ENCODE measurements at regions not wholly inside any gene's neighbourhood (a gene's known extent, or its start where the extent isn't known, plus 50 kb on each side); places are given as distances from the start of the nearest gene placed in this dataset.

- Histone ChIP-seq H3K4me3 (ENCODE audit: low read length in 2 of 2) (no peak overlapping the region), H3K36me3 (ENCODE audit: insufficient read depth, low read length) (no peaks in the 10 kb centered on the region), H3K27me3 (ENCODE audit: insufficient read depth, low read length) (no peaks in the 10 kb centered on the region), H3K4me1 (ENCODE audit: insufficient read depth, low read length) (no peaks in the 10 kb centered on the region), H3K9me3 (ENCODE audit: control insufficient read depth in 1 of 2, low read length in 2 of 2) (no peaks in the 10 kb centered on the region), H3K27ac (ENCODE audit: low read depth, low read length) (no peak overlapping the region)
- Mint-ChIP-seq H3K4me3 (no peak overlapping the region), H3K36me3 (no peaks in the 10 kb centered on the region), H3K27ac (no peak overlapping the region), H3K9me3 (peaks cover 0 to 3% (median 0%) of the 10 kb centered on the region in 8 donors), H3K27me3 (peaks cover 2 to 10% of the 10 kb centered on the region in 2 donors), H3K4me1 (peaks cover 0 to 8% (median 5%) of the 10 kb centered on the region in 4 donors)
- ChIA-PET POLR2A (ENCODE audit: partially characterized antibody) (no interaction called here), CTCF (ENCODE audit: partially characterized antibody) (no interaction called here)
- intact Hi-C loops (cut with micrococcal nuclease): no loop called here
- no peak for DNase-seq
These were observed 205.1 kb upstream of the STARD13 start for GRCh38 chr13:33490461-33491327.

DNA sequence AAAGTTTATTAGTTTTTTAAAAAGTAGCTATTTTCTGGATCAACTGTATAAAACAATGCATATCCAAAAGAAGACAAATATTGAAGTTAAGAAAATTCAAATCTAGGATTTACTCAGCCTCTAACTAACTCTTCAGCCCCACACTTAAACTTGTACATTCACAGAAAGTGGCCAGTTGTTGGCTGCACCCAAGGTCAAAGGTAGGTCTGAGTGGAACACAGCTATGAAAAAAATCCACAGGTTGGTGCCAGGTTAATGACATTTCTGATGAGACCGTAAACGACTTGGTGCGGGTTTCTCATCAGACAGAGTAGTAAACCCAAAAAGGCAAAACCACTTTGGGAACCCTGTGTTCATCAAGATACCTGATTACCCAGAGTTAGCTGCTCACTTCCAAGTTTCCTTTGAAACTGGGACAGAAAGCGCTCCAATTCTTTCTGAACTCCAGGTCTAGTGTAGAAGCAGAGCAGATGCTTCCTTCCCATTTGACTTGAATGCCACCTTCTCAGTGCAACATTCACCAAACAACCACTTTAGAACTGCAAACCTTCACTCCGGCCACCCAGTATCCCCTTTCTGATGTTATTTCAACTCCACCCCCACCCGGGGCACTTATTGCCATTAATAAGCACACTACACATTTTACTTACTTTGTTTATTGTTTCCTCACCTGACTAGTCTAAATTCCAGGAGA, 208.3 kb upstream of the STARD13 start:
- no peaks in the 10 kb centered on the region for H3K9me3 Mint-ChIP-seq
- POLR2A ChIA-PET (ENCODE audit: partially characterized antibody): no interaction called here
- no peaks in the 10 kb centered on the region for H3K9me3 ChIP-seq (ENCODE audit: control insufficient read depth in 1 of 2, low read length in 2 of 2)
- no peaks in the 10 kb centered on the region for H3K36me3 ChIP-seq (ENCODE audit: insufficient read depth, low read length)
- H3K4me3 Mint-ChIP-seq: no peak overlapping the region
- peaks cover 0 to 6% of the 10 kb centered on the region in 2 donors for H3K27me3 Mint-ChIP-seq
- H3K4me1 Mint-ChIP-seq: peaks cover 0 to 5% (median 0%) of the 10 kb centered on the region in 4 donors
- H3K27ac Mint-ChIP-seq: no peak overlapping the region
- CTCF ChIA-PET (ENCODE audit: partially characterized antibody): no interaction called here
- DNase-seq: no peak
- intact Hi-C loops (cut with micrococcal nuclease): no loop called here
- no peak overlapping the region for H3K4me3 ChIP-seq (ENCODE audit: low read length in 2 of 2)
- no peaks in the 10 kb centered on the region for H3K27me3 ChIP-seq (ENCODE audit: insufficient read depth, low read length)
- no peak overlapping the region for H3K27ac ChIP-seq (ENCODE audit: low read depth, low read length)
- no peaks in the 10 kb centered on the region for H3K4me1 ChIP-seq (ENCODE audit: insufficient read depth, low read length)
- no peaks in the 10 kb centered on the region for H3K36me3 Mint-ChIP-seq

DNA sequence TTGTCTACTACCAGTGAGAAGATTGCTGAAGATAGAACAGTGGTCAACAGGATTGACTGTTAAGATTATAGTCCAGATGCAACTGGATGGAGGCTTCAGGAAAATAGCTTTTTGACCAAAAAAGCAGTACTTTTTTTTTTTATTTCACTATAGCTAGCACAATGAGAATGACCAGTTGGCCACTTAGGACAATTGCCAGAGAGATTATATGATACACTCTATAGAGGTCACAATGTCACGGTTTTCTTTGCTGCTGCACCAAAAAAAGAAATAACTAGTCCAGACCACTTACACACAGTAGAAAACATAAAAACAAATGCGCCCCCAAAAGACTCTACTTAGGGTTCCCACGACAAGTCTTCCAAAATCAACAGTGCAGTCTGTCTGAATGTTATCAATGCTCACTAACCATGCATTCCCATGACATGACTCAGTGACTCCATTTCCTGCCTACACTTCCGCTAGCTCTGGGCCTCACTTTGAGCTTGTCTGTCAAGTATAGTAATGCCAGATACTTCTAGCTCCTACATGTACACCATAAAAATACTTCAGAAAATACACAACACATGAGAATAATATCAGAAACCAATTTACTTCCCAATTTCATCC, 209.1 kb upstream of the STARD13 start:
- Histone ChIP-seq H3K27ac (ENCODE audit: low read depth, low read length) (no peak overlapping the region), H3K9me3 (ENCODE audit: control insufficient read depth in 1 of 2, low read length in 2 of 2) (no peaks in the 10 kb centered on the region), H3K4me3 (ENCODE audit: low read length in 2 of 2) (no peak overlapping the region), H3K36me3 (ENCODE audit: insufficient read depth, low read length) (no peaks in the 10 kb centered on the region), H3K4me1 (ENCODE audit: insufficient read depth, low read length) (no peaks in the 10 kb centered on the region), H3K27me3 (ENCODE audit: insufficient read depth, low read length) (no peaks in the 10 kb centered on the region)
- H3K36me3 Mint-ChIP-seq: no peaks in the 10 kb centered on the region
- H3K27me3 Mint-ChIP-seq: peaks cover 0 to 6% of the 10 kb centered on the region in 2 donors
- intact Hi-C loops (cut with micrococcal nuclease): no loop called here
- H3K9me3 Mint-ChIP-seq: no peaks in the 10 kb centered on the region
- no peak for DNase-seq
- H3K4me1 Mint-ChIP-seq: peaks cover 0 to 5% (median 0%) of the 10 kb centered on the region in 4 donors
- no peak overlapping the region for H3K27ac Mint-ChIP-seq
- ChIA-PET POLR2A (ENCODE audit: partially characterized antibody) (no interaction called here), CTCF (ENCODE audit: partially characterized antibody) (no interaction called here)
- H3K4me3 Mint-ChIP-seq: no peak overlapping the region

DNA sequence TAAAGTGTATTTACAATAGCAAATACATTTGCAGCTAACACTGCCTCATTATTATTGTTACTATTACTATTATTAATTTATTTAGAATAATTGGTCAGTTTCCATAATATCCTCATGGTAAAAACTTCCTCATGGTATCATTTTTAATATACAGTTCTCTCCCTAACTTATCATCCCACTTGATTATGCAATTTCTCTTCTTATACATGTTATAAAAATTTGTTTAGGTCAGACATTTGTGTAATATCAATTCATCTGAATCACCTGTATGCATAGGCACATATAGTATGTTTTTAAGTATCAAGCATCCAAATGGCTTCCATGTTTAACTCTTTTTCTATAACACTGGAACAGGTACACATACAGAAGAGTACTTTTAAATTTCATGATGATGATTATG, 210.8 kb upstream of the STARD13 start:
- no peak overlapping the region for H3K27ac Mint-ChIP-seq
- peaks cover 0 to 5% (median 0%) of the 10 kb centered on the region in 4 donors for H3K4me1 Mint-ChIP-seq
- intact Hi-C loops (cut with micrococcal nuclease): no loop called here
- H3K36me3 ChIP-seq (ENCODE audit: insufficient read depth, low read length): no peaks in the 10 kb centered on the region
- H3K27me3 ChIP-seq (ENCODE audit: insufficient read depth, low read length): no peaks in the 10 kb centered on the region
- H3K9me3 Mint-ChIP-seq: no peaks in the 10 kb centered on the region
- H3K4me3 Mint-ChIP-seq: no peak overlapping the region
- H3K9me3 ChIP-seq (ENCODE audit: control insufficient read depth in 1 of 2, low read length in 2 of 2): no peaks in the 10 kb centered on the region
- H3K36me3 Mint-ChIP-seq: no peaks in the 10 kb centered on the region
- peaks cover under 1 to 8% of the 10 kb centered on the region in 2 donors for H3K27me3 Mint-ChIP-seq
- no peak overlapping the region for H3K4me3 ChIP-seq (ENCODE audit: low read length in 2 of 2)
- DNase-seq: no peak
- H3K27ac ChIP-seq (ENCODE audit: low read depth, low read length): no peak overlapping the region
- POLR2A ChIA-PET (ENCODE audit: partially characterized antibody): no interaction called here
- CTCF ChIA-PET (ENCODE audit: partially characterized antibody): interaction anchor here (1.5 kb wide), 1 partner anchor 226 kb away, joined by 3 read pairs; no protein-coding TSS in a partner anchor
- H3K4me1 ChIP-seq (ENCODE audit: insufficient read depth, low read length): no peaks in the 10 kb centered on the region

GRCh38 chr13:33497146-33497845, 211.7 kb upstream of the STARD13 start:
- POLR2A ChIA-PET (ENCODE audit: partially characterized antibody): no interaction called here
- DNase-seq: no peak
- H3K9me3 Mint-ChIP-seq: peaks cover 0 to 4% (median 0%) of the 10 kb centered on the region in 8 donors
- H3K4me3 ChIP-seq (ENCODE audit: low read length in 2 of 2): no peak overlapping the region
- peaks cover 5 to 6% of the 10 kb centered on the region in 2 donors for H3K27me3 Mint-ChIP-seq
- H3K36me3 ChIP-seq (ENCODE audit: insufficient read depth, low read length): no peaks in the 10 kb centered on the region
- no peaks in the 10 kb centered on the region for H3K9me3 ChIP-seq (ENCODE audit: control insufficient read depth in 1 of 2, low read length in 2 of 2)
- H3K4me1 ChIP-seq (ENCODE audit: insufficient read depth, low read length): no peaks in the 10 kb centered on the region
- peaks cover 0 to 5% (median 0%) of the 10 kb centered on the region in 4 donors for H3K4me1 Mint-ChIP-seq
- CTCF ChIA-PET (ENCODE audit: partially characterized antibody): interaction anchor here (1.5 kb wide), 1 partner anchor 225 kb away, joined by 3 read pairs; no protein-coding TSS in a partner anchor
- no peak overlapping the region for H3K27ac Mint-ChIP-seq
- intact Hi-C loops (cut with micrococcal nuclease): no loop called here
- H3K36me3 Mint-ChIP-seq: no peaks in the 10 kb centered on the region
- H3K4me3 Mint-ChIP-seq: no peak overlapping the region
- no peaks in the 10 kb centered on the region for H3K27me3 ChIP-seq (ENCODE audit: insufficient read depth, low read length)
- no peak overlapping the region for H3K27ac ChIP-seq (ENCODE audit: low read depth, low read length)

GRCh38 chr13:33508060-33508459, 222.5 kb upstream of the STARD13 start:
- intact Hi-C loops (cut with micrococcal nuclease): no loop called here
- Mint-ChIP-seq H3K4me1 (no peaks in the 10 kb centered on the region), H3K27me3 (peaks cover 3 to 7% of the 10 kb centered on the region in 2 donors), H3K27ac (no peak overlapping the region), H3K4me3 (no peak overlapping the region), H3K9me3 (peaks cover 0 to 9% (median under 1%) of the 10 kb centered on the region in 8 donors), H3K36me3 (peaks cover 0 to 4% of the 10 kb centered on the region in 2 donors)
- Histone ChIP-seq H3K27ac (ENCODE audit: low read depth, low read length) (no peak overlapping the region), H3K9me3 (ENCODE audit: control insufficient read depth in 1 of 2, low read length in 2 of 2) (no peaks in the 10 kb centered on the region), H3K4me1 (ENCODE audit: insufficient read depth, low read length) (no peaks in the 10 kb centered on the region), H3K4me3 (ENCODE audit: low read length in 2 of 2) (no peak overlapping the region), H3K36me3 (ENCODE audit: insufficient read depth, low read length) (no peaks in the 10 kb centered on the region), H3K27me3 (ENCODE audit: insufficient read depth, low read length) (no peaks in the 10 kb centered on the region)
- no peak for DNase-seq
- POLR2A ChIA-PET (ENCODE audit: partially characterized antibody): no interaction called here
- CTCF ChIA-PET (ENCODE audit: partially characterized antibody): no interaction called here

All from CD4-positive, alpha-beta memory T cell (primary cell).